ENCODE measurements at regions not wholly inside any gene's neighbourhood (a gene's known extent, or its start where the extent isn't known, plus 50 kb on each side); places are given as distances from the start of the nearest gene placed in this dataset.

DNA sequence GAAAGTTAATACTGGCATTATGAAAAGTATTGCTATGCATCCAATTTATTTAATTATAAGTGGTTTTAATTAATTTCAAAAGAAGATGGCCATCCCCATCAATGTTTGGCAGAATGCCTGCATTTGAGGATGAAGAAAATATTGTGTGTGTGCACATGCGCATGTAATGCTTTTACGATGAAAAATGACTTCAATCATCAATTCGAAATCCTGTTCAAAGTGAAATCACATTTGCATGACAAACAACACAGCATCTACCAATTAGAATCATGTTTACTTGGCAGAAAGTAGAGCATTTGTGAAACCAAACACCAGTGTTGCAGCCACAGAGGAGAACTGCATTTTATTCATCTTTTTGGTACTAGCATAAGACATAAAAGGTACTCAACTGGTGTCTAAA is 191.9 kb upstream of the PIRT start:
- no peak overlapping the region for H3K9ac ChIP-seq (ENCODE audit: low read length)
- no peak overlapping the region for H3K4ac ChIP-seq (ENCODE audit: low read depth in 1 of 2, low read length in 2 of 2)
- H3K18ac ChIP-seq (ENCODE audit: low read depth in 1 of 2, low read length in 2 of 2) = no peak overlapping the region
- H3K4me3 ChIP-seq (ENCODE audit: insufficient read depth in 1 of 2, low read depth in 1 of 2, low read length in 2 of 2) = no peak overlapping the region
- no peak overlapping the region for H3K27ac ChIP-seq (ENCODE audit: low read length, poor library complexity, severe bottlenecking)
- no peaks in the 10 kb centered on the region for H3K79me1 ChIP-seq (replicated peaks; ENCODE audit: low read length, poor library complexity, severe bottlenecking)
- no peak overlapping the region for H2BK12ac ChIP-seq (ENCODE audit: low read length in 2 of 2)
- H2BK15ac ChIP-seq (ENCODE audit: low read depth, poor library complexity, severe bottlenecking) = no peak overlapping the region
- H2AK5ac ChIP-seq (ENCODE audit: low read length, severe bottlenecking) = no peak overlapping the region
- H2AFZ ChIP-seq (ENCODE audit: low read depth, low read length) = no peak overlapping the region
- H2BK120ac ChIP-seq (ENCODE audit: low read depth, low read length) = no peak overlapping the region
- no peaks in the 10 kb centered on the region for H3K36me3 ChIP-seq (ENCODE audit: control insufficient read depth in 1 of 2, insufficient read depth in 2 of 2, low read depth in 1 of 2, low read length in 2 of 2)
- DNase-seq = no peak
- no peak overlapping the region for H3K14ac ChIP-seq (ENCODE audit: low read length in 2 of 2)
- no peak overlapping the region for H3K23ac ChIP-seq (ENCODE audit: low read length in 2 of 2)
- no peak overlapping the region for H3K4me2 ChIP-seq (ENCODE audit: low read length, poor library complexity, severe bottlenecking)
- no peaks in the 10 kb centered on the region for H3K4me1 ChIP-seq (ENCODE audit: control insufficient read depth, insufficient read depth, low read depth, low read length)
- H3K27me3 ChIP-seq (ENCODE audit: control insufficient read depth in 1 of 2, insufficient read depth in 1 of 2, low read length in 2 of 2) = no peaks in the 10 kb centered on the region
- no peak overlapping the region for H4K91ac ChIP-seq (ENCODE audit: low read length)
- no peak overlapping the region for H2BK5ac ChIP-seq (ENCODE audit: low read depth, low read length, poor library complexity, severe bottlenecking)
- no peak overlapping the region for H4K8ac ChIP-seq (ENCODE audit: low read length)
- WGBS = 87% methylated on average over 3 of the region's 3 CpGs
- no peaks in the 10 kb centered on the region for H3K9me3 ChIP-seq (ENCODE audit: control insufficient read depth, low read length)

DNA sequence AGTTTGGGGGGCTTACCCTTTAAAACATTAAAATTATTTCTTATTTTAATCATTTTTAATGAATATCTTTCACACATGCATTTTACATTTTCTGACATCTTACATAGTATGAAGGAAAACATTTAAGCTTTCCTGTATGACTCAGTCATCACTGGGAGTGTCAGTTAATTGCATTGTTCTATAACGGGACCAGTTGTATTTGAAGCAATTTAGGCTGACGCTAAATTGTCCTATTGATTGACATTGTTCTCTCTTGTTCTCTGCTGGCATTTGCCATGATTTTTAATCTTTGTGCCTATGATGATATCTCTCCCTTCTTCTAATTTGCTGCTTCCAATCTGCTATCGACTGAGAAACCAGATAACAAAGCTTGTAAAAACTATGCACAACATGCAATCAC is 190.5 kb upstream of the PIRT start:
- no peaks in the 10 kb centered on the region for H3K79me1 ChIP-seq (replicated peaks; ENCODE audit: low read length, poor library complexity, severe bottlenecking)
- H3K4me2 ChIP-seq (ENCODE audit: low read length, poor library complexity, severe bottlenecking) = no peak overlapping the region
- no peaks in the 10 kb centered on the region for H3K27me3 ChIP-seq (ENCODE audit: control insufficient read depth in 1 of 2, insufficient read depth in 1 of 2, low read length in 2 of 2)
- H3K36me3 ChIP-seq (ENCODE audit: control insufficient read depth in 1 of 2, insufficient read depth in 2 of 2, low read depth in 1 of 2, low read length in 2 of 2) = no peaks in the 10 kb centered on the region
- no peak overlapping the region for H3K4ac ChIP-seq (ENCODE audit: low read depth in 1 of 2, low read length in 2 of 2)
- H2BK5ac ChIP-seq (ENCODE audit: low read depth, low read length, poor library complexity, severe bottlenecking) = no peak overlapping the region
- WGBS = 86% methylated on average over 3 of the region's 3 CpGs
- no peak overlapping the region for H3K14ac ChIP-seq (ENCODE audit: low read length in 2 of 2)
- no peak overlapping the region for H3K4me3 ChIP-seq (ENCODE audit: insufficient read depth in 1 of 2, low read depth in 1 of 2, low read length in 2 of 2)
- H3K23ac ChIP-seq (ENCODE audit: low read length in 2 of 2) = no peak overlapping the region
- no peak overlapping the region for H2BK120ac ChIP-seq (ENCODE audit: low read depth, low read length)
- DNase-seq = no peak
- H2AK5ac ChIP-seq (ENCODE audit: low read length, severe bottlenecking) = no peak overlapping the region
- H4K8ac ChIP-seq (ENCODE audit: low read length) = no peak overlapping the region
- H3K9me3 ChIP-seq (ENCODE audit: control insufficient read depth, low read length) = no peaks in the 10 kb centered on the region
- H2BK12ac ChIP-seq (ENCODE audit: low read length in 2 of 2) = no peak overlapping the region
- no peak overlapping the region for H4K91ac ChIP-seq (ENCODE audit: low read length)
- H3K18ac ChIP-seq (ENCODE audit: low read depth in 1 of 2, low read length in 2 of 2) = no peak overlapping the region
- no peak overlapping the region for H2BK15ac ChIP-seq (ENCODE audit: low read depth, poor library complexity, severe bottlenecking)
- no peaks in the 10 kb centered on the region for H3K4me1 ChIP-seq (ENCODE audit: control insufficient read depth, insufficient read depth, low read depth, low read length)
- H2AFZ ChIP-seq (ENCODE audit: low read depth, low read length) = no peak overlapping the region
- no peak overlapping the region for H3K27ac ChIP-seq (ENCODE audit: low read length, poor library complexity, severe bottlenecking)
- no peak overlapping the region for H3K9ac ChIP-seq (ENCODE audit: low read length)

DNA sequence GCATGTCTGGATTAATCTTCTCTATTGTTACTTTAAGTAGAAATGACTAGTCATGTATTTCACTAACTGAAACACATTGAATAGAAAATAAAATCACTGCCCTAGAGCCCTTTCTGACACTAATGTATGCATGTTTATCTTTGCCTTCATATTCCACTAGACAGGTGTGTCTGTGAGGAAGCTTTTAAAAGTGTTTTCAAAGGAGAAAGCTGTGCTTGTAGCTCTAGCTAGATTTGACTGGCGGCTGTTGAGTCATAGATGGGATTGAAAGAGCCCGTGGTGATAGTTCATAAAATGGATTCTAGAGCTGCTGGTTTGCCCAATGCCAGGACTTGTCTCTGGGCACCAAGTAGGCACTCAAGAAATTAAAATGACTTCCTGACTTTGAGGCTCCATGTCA is 189.0 kb upstream of the PIRT start:
- Histone ChIP-seq H3K27ac (ENCODE audit: low read length, poor library complexity, severe bottlenecking) (no peak overlapping the region), H3K4ac (ENCODE audit: low read depth in 1 of 2, low read length in 2 of 2) (no peak overlapping the region), H3K14ac (ENCODE audit: low read length in 2 of 2) (no peak overlapping the region), H3K23ac (ENCODE audit: low read length in 2 of 2) (no peak overlapping the region), H2BK12ac (ENCODE audit: low read length in 2 of 2) (no peak overlapping the region), H3K4me2 (ENCODE audit: low read length, poor library complexity, severe bottlenecking) (no peak overlapping the region), H3K79me1 (replicated peaks; ENCODE audit: low read length, poor library complexity, severe bottlenecking) (no peaks in the 10 kb centered on the region), H2BK120ac (ENCODE audit: low read depth, low read length) (no peak overlapping the region), H3K4me3 (ENCODE audit: insufficient read depth in 1 of 2, low read depth in 1 of 2, low read length in 2 of 2) (no peak overlapping the region), H3K4me1 (ENCODE audit: control insufficient read depth, insufficient read depth, low read depth, low read length) (no peaks in the 10 kb centered on the region), H4K8ac (ENCODE audit: low read length) (no peak overlapping the region), H3K9me3 (ENCODE audit: control insufficient read depth, low read length) (no peaks in the 10 kb centered on the region), H2BK15ac (ENCODE audit: low read depth, poor library complexity, severe bottlenecking) (no peak overlapping the region), H3K36me3 (ENCODE audit: control insufficient read depth in 1 of 2, insufficient read depth in 2 of 2, low read depth in 1 of 2, low read length in 2 of 2) (no peaks in the 10 kb centered on the region), H3K9ac (ENCODE audit: low read length) (no peak overlapping the region), H3K27me3 (ENCODE audit: control insufficient read depth in 1 of 2, insufficient read depth in 1 of 2, low read length in 2 of 2) (no peaks in the 10 kb centered on the region), H2AK5ac (ENCODE audit: low read length, severe bottlenecking) (no peak overlapping the region), H2AFZ (ENCODE audit: low read depth, low read length) (no peak overlapping the region), H2BK5ac (ENCODE audit: low read depth, low read length, poor library complexity, severe bottlenecking) (no peak overlapping the region), H4K91ac (ENCODE audit: low read length) (no peak overlapping the region), H3K18ac (ENCODE audit: low read depth in 1 of 2, low read length in 2 of 2) (no peak overlapping the region)
- WGBS = 70% methylated on average over 2 of the region's 2 CpGs
- DNase-seq = no peak

DNA sequence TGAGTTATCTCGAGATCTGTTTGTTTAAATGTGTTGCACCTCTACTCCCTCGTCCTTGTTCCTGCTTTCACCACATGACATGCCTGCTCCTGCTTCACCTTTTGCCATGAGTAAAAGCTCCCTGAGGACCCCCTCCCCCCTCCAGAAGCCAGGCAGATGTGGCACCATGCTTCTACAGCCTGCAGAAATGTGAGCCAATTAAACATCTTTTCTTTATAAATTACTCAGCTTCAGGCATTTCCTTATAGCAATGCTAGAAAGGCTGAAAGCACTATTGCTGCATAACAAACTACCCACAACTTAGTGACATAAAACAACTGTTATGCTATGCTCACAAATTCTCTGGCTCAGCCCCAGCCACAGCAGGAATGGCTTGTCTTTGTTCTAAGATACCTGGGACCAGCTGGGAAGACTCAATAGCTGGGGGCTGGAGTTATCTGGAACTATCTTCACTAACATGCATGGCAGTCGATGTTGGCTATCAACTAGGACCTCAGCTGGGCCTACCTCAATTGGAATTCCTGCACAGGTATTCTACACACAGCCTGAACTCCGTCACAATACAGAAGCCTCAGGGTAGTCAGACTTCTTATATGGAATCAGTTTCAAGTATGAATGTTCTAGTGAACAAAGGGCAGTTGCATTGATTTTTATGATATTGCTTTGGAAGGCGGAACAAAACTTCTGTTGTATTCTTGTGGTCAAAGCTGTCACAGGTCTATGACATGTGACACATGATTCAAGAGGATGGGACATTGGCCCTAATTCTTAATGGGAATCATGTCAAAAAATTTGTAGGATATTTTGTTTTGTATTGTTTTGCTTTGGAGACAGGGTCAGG is 186.0 kb upstream of the PIRT start:
- Histone ChIP-seq H3K27me3 (ENCODE audit: control insufficient read depth in 1 of 2, insufficient read depth in 1 of 2, low read length in 2 of 2) (no peaks in the 10 kb centered on the region), H4K91ac (ENCODE audit: low read length) (no peak overlapping the region), H3K9me3 (ENCODE audit: control insufficient read depth, low read length) (no peaks in the 10 kb centered on the region), H3K36me3 (ENCODE audit: control insufficient read depth in 1 of 2, insufficient read depth in 2 of 2, low read depth in 1 of 2, low read length in 2 of 2) (no peaks in the 10 kb centered on the region), H3K4me2 (ENCODE audit: low read length, poor library complexity, severe bottlenecking) (no peak overlapping the region), H3K9ac (ENCODE audit: low read length) (no peak overlapping the region), H2AK5ac (ENCODE audit: low read length, severe bottlenecking) (no peak overlapping the region), H2BK120ac (ENCODE audit: low read depth, low read length) (no peak overlapping the region), H3K18ac (ENCODE audit: low read depth in 1 of 2, low read length in 2 of 2) (no peak overlapping the region), H2BK5ac (ENCODE audit: low read depth, low read length, poor library complexity, severe bottlenecking) (no peak overlapping the region), H2BK15ac (ENCODE audit: low read depth, poor library complexity, severe bottlenecking) (no peak overlapping the region), H3K4me3 (ENCODE audit: insufficient read depth in 1 of 2, low read depth in 1 of 2, low read length in 2 of 2) (no peak overlapping the region), H3K79me1 (replicated peaks; ENCODE audit: low read length, poor library complexity, severe bottlenecking) (no peaks in the 10 kb centered on the region), H3K27ac (ENCODE audit: low read length, poor library complexity, severe bottlenecking) (no peak overlapping the region), H3K23ac (ENCODE audit: low read length in 2 of 2) (no peak overlapping the region), H2AFZ (ENCODE audit: low read depth, low read length) (no peak overlapping the region), H3K4me1 (ENCODE audit: control insufficient read depth, insufficient read depth, low read depth, low read length) (no peaks in the 10 kb centered on the region), H4K8ac (ENCODE audit: low read length) (no peak overlapping the region), H3K14ac (ENCODE audit: low read length in 2 of 2) (no peak overlapping the region), H3K4ac (ENCODE audit: low read depth in 1 of 2, low read length in 2 of 2) (no peak overlapping the region), H2BK12ac (ENCODE audit: low read length in 2 of 2) (no peak overlapping the region)
- 54% methylated on average over 5 of the region's 5 CpGs for WGBS
- DNase-seq = no peak
